ENCODE measurements at regions not wholly inside any gene's neighbourhood (a gene's known extent, or its start where the extent isn't known, plus 50 kb on each side); places are given as distances from the start of the nearest gene placed in this dataset.

DNA sequence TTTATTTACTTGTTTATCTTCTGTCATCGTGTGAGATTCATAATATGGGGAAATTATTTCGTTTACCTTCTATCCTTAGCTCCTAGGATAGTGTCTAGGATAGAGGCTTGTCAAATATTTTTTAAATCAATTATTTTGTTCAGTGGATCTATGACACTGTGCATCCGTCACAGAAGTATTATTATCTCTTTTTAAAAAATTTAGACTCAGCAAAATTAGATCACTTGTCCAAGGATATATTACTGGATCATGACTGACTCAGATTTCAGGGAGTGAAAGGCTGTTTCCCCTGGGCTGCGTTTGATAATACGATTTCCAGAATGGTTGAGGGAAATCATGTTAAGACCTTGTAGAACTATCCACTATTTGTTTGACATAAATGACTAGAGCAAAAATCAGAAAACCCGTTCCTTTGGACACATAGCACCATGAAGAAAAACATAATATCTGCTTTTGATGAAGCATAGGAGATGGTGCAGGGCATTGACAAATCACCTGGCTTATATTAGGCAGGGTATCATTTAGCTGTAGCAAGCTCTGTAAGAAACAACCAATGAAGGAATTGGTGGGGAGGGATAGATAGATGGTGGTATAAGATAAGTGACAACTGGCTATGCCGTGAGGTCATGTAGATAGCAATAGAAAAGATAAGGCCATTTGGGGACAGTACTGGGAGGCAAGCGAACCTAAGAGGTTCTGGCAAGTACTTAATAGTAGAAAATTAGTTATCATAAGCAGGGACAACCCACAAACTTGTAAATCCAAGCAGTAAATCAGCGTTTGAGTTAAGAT lies 465.2 kb upstream of the MAN1A1 start:
- Mint-ChIP-seq H3K4me3 (no peak overlapping the region), H3K9me3 (ENCODE audit: insufficient read depth) (no peaks in the 10 kb centered on the region)

DNA sequence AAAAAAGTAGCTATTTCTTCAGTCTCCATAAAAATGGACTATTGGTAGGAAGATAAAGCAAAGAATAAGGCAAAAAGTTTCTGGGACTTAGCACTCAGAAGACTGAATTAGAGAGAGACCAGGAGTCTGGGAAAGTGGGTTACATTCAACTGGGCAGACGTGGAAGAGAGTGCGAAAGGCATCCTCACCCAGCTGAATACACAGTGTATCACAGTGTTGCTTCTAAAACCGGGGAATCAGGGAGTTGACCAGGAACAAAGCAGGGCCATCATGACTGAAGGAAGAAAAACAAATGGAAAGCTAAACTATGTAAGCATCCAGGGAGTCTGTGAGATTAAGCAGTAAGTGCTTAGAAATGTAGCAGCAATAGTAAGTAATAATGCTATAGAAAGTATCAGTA lies 452.9 kb upstream of the MAN1A1 start:
- DNase-seq (no peak), ATAC-seq (no peak)
- Mint-ChIP-seq H3K4me1 (ENCODE audit: low read depth) (no peaks in the 10 kb centered on the region), H3K27me3 (ENCODE audit: low read depth) (peaks cover 3% of the 10 kb centered on the region), H3K4me3 (no peak overlapping the region), H3K9me3 (ENCODE audit: insufficient read depth) (no peaks in the 10 kb centered on the region), H3K36me3 (ENCODE audit: low read depth) (no peaks in the 10 kb centered on the region), H3K27ac (no peak overlapping the region)
- CTCF ChIA-PET, result no interaction called here
- POLR2A ChIA-PET, result no interaction called here

More for the DNA sequence above, 465.2 kb upstream of the MAN1A1 start:
- ATAC-seq (no peak), DNase-seq (no peak)
- Mint-ChIP-seq H3K4me1 (ENCODE audit: low read depth) (no peaks in the 10 kb centered on the region), H3K36me3 (ENCODE audit: low read depth) (no peaks in the 10 kb centered on the region), H3K27me3 (ENCODE audit: low read depth) (no peaks in the 10 kb centered on the region), H3K27ac (no peak overlapping the region)
- CTCF ChIA-PET, result no interaction called here
- POLR2A ChIA-PET, result no interaction called here

DNA sequence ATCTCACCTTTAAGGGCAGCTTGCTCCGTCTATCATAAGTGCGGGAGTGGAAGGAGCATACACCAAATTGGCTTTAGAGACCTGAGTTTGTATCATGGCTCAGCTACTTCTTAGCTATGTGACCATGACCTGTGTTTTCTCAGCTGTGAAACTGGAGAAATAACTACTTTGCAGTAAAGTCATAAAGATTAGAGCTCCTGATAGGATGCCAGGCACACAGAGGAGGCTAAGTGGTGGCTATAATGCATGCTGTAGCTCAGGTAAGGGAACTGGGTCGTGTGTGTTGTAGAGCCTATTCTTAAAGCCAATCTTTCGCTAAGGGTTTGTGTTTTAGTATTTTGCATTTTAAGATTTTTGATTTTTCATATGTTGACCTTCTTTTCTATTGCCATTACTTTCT lies 451.5 kb upstream of the MAN1A1 start:
- DNase-seq, result no peak
- H3K27me3 Mint-ChIP-seq (ENCODE audit: low read depth), result no peaks in the 10 kb centered on the region
- no peak overlapping the region for H3K4me3 Mint-ChIP-seq
- H3K9me3 Mint-ChIP-seq (ENCODE audit: insufficient read depth), result no peaks in the 10 kb centered on the region
- H3K27ac Mint-ChIP-seq, result no peak overlapping the region
- H3K4me1 Mint-ChIP-seq (ENCODE audit: low read depth), result no peaks in the 10 kb centered on the region
- CTCF ChIA-PET, result no interaction called here
- H3K36me3 Mint-ChIP-seq (ENCODE audit: low read depth), result no peaks in the 10 kb centered on the region
- POLR2A ChIA-PET, result no interaction called here
- ATAC-seq, result no peak

DNA sequence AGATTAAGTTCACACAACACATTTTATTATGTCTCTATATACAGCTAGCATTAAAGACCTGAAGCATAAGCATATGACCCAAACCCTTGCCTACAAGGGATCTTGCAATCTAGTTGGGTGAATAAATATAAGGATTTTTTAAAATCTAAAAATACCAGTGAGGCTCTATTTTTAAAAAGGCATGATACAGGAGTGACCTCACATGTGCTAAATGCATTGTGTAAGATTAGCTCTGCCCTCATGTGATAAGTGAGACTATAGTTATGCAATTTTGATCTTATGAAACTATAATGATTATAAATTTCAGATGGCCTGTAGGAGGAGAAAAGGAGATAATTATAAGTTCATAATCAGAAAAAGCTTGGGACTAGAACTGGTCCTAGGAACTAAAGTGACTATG lies 451.0 kb upstream of the MAN1A1 start:
- CTCF ChIA-PET, result no interaction called here
- Mint-ChIP-seq H3K4me1 (ENCODE audit: low read depth) (no peaks in the 10 kb centered on the region), H3K27ac (no peak overlapping the region), H3K36me3 (ENCODE audit: low read depth) (no peaks in the 10 kb centered on the region), H3K4me3 (no peak overlapping the region), H3K9me3 (ENCODE audit: insufficient read depth) (no peaks in the 10 kb centered on the region), H3K27me3 (ENCODE audit: low read depth) (no peaks in the 10 kb centered on the region)
- DNase-seq (no peak), ATAC-seq (no peak)
- POLR2A ChIA-PET, result no interaction called here

DNA sequence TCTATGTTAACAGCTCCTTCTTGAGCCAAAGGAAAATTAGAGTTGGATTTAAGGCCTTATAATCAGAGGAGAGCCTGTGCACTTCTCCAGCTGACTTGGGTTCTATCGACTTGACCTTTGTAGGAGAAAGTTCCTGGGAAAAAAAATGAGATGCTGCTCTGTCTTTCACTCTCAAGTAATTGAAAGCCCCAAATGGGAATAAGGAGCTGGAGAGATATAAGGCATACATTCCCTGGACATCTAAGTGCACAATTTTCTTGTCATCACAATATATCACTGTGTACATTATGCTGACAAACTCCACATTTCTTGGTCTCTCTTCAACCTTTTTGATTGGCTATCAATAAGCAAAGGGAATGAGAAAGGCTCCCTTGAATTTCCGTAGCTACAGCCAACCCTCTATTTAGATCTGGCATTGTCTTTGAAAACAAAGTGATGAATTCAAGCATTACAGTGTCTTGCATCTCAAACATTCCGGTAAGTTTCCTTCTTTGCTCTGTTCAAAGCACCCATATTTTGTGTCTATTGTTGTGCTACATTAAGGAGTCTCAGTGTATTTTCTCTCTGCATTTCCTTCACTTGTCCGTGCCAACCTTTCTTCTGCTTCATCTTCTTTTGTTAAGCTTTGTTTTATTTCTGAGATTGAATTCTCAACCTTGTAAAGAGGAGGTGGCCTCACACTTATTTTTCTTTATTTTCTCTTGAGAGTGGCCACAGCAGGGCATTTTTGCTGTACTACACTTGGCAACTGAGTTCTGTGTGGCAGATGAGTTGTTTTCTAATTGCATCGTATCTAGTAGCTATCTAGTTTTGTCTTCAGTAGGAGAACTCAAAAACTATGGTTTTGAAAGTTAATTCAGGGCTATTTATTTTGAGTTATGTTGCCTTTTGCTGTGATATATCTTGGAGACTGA lies 450.3 kb upstream of the MAN1A1 start:
- Mint-ChIP-seq H3K36me3 (ENCODE audit: low read depth) (no peaks in the 10 kb centered on the region), H3K27ac (no peak overlapping the region)

DNA sequence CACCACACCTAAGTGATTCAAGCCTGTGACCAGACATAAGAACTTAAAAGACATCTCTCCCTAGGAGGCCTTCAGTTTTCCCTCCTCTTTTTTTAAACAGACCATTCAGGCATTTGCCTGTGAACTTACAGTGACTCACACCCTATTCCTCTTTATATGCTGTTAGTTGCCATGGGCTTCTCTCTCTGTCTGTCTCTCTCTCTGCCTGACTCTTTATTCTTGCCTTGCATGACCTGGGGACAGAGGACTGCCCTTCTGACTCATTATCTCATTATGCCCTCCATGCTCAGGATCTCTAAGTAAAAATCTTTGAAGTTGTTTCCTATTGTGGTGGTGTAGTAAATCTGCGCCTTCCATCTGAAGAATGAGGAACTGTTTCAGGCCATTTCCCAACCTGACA lies 442.2 kb upstream of the MAN1A1 start:
- no peak for DNase-seq
- H3K27ac Mint-ChIP-seq, result no peak overlapping the region
- H3K27me3 Mint-ChIP-seq (ENCODE audit: low read depth), result no peaks in the 10 kb centered on the region
- no peak overlapping the region for H3K4me3 Mint-ChIP-seq
- no peaks in the 10 kb centered on the region for H3K36me3 Mint-ChIP-seq (ENCODE audit: low read depth)
- no peak for ATAC-seq
- CTCF ChIA-PET, result no interaction called here
- POLR2A ChIA-PET, result no interaction called here
- H3K4me1 Mint-ChIP-seq (ENCODE audit: low read depth), result no peaks in the 10 kb centered on the region
- H3K9me3 Mint-ChIP-seq (ENCODE audit: insufficient read depth), result no peaks in the 10 kb centered on the region

More for the DNA sequence above, 450.3 kb upstream of the MAN1A1 start:
- no peaks in the 10 kb centered on the region for H3K4me1 Mint-ChIP-seq (ENCODE audit: low read depth)
- no peak overlapping the region for H3K4me3 Mint-ChIP-seq
- CTCF ChIA-PET, result no interaction called here
- DNase-seq, result no peak
- no peaks in the 10 kb centered on the region for H3K27me3 Mint-ChIP-seq (ENCODE audit: low read depth)
- POLR2A ChIA-PET, result no interaction called here
- no peak for ATAC-seq
- H3K9me3 Mint-ChIP-seq (ENCODE audit: insufficient read depth), result no peaks in the 10 kb centered on the region

DNA sequence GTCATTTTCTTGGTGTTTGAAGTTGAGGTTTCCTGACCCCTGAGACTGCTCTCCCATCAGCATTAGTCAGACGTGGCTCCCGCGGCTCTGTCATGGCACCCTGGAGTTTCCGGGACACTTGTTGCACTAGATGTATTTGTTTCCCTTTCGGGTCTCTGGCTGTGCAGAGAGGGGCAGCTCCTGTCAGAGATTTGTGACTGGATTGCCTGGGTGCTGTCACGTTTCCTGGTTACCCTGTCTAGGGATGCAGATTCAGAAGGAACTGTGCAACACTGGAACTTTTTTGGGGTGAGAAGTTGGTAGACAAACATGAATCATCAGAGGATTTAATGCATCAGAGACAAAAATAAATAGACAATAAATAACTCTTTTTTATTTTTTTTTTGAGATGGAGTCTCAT lies 431.8 kb upstream of the MAN1A1 start:
- no peak for DNase-seq
- Mint-ChIP-seq H3K36me3 (ENCODE audit: low read depth) (no peaks in the 10 kb centered on the region), H3K27me3 (ENCODE audit: low read depth) (peaks cover 3% of the 10 kb centered on the region), H3K4me1 (ENCODE audit: low read depth) (no peaks in the 10 kb centered on the region), H3K4me3 (no peak overlapping the region), H3K9me3 (ENCODE audit: insufficient read depth) (no peaks in the 10 kb centered on the region), H3K27ac (no peak overlapping the region)
- POLR2A ChIA-PET, result no interaction called here
- CTCF ChIA-PET, result no interaction called here
- ATAC-seq, result no peak

DNA sequence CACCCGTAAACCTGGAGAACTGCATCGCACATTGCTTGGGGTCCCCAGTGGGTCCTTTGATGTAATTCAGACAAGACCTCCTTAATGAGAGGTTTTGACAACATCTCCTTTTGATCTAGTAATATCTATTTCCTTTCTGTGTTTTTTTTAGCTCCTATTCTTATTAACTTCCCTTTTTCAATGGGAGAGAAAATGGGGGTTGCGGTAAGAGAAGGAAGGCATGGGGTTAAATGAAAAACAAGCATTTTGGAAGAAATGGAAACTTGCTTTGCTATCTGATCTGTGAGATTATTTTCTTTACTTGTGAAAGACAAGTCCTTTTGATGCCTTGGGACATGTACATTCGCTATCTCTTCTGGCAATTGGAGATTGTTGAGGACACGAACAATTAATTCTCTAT lies 418.6 kb upstream of the MAN1A1 start:
- H3K4me1 Mint-ChIP-seq (ENCODE audit: low read depth), result no peaks in the 10 kb centered on the region
- CTCF ChIA-PET, result no interaction called here
- POLR2A ChIA-PET, result no interaction called here

DNA sequence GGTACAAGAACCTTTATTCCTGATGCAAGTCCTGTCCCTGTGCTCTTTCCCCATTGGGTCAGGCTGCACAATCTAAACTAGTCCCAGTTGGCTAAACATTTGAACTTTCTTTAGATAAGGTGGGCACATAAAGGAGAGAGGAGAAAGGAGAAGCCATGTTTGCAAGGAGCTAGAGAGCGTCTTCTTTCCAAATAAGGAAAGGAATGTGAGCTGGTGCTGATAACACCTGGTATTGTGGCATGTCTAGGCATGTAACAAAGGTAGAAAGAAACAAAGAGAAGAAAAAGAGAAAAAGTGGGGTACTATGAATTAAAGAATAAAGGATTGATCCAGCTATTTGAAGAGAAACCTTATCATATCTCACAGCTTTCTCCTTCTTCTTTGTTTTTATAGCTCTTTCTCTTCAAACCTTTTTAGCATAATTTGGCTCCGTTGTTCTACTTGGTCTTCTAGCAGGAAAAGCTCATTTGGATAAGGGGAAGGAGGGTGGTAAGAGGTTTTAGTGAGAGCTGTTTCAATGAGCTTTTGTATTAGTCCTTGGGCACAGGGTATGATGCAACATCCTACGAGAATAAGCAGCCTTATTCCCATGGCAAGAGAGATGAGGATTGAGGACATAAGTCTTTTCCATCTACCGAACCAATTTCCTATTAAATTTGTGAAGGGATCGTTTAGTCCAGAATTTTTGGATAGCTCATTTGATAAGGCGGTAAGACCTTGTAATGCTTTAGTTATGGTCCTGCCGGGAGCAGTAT lies 415.5 kb upstream of the MAN1A1 start:
- ATAC-seq (no peak), DNase-seq (no peak)
- H3K27ac Mint-ChIP-seq, result no peak overlapping the region
- no peaks in the 10 kb centered on the region for H3K36me3 Mint-ChIP-seq (ENCODE audit: low read depth)
- no peaks in the 10 kb centered on the region for H3K9me3 Mint-ChIP-seq (ENCODE audit: insufficient read depth)
- ChIA-PET POLR2A (no interaction called here), CTCF (no interaction called here)
- H3K27me3 Mint-ChIP-seq (ENCODE audit: low read depth), result peaks cover 15% of the 10 kb centered on the region
- H3K4me3 Mint-ChIP-seq, result no peak overlapping the region
- no peaks in the 10 kb centered on the region for H3K4me1 Mint-ChIP-seq (ENCODE audit: low read depth)

More for the DNA sequence above, 418.6 kb upstream of the MAN1A1 start:
- H3K27me3 Mint-ChIP-seq (ENCODE audit: low read depth), result peaks cover 11% of the 10 kb centered on the region
- DNase-seq (no peak), ATAC-seq (no peak)
- H3K27ac Mint-ChIP-seq, result no peak overlapping the region
- H3K9me3 Mint-ChIP-seq (ENCODE audit: insufficient read depth), result no peaks in the 10 kb centered on the region
- no peak overlapping the region for H3K4me3 Mint-ChIP-seq
- no peaks in the 10 kb centered on the region for H3K36me3 Mint-ChIP-seq (ENCODE audit: low read depth)

DNA sequence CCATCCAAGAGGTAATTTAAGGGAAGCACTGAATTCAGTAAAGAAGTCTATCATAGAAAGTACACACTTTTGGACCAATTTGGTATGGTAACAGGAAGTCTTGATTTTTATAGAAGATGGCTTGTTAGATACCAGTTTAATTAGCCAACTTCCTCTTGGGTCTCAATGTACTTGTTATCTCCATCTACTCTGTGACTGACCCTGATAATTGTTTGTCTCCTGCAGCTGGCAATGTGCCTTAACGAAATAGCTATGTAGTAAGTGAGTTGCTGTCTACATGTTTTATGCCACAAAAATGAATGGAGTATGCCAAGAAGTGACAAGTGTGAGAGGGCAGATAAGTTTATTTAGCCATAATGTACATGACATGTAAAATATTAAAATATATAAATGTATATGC lies 410.5 kb upstream of the MAN1A1 start:
- DNase-seq (no peak), ATAC-seq (no peak)
- Mint-ChIP-seq H3K27me3 (ENCODE audit: low read depth) (peaks cover 4% of the 10 kb centered on the region), H3K27ac (no peak overlapping the region), H3K9me3 (ENCODE audit: insufficient read depth) (no peaks in the 10 kb centered on the region), H3K36me3 (ENCODE audit: low read depth) (no peaks in the 10 kb centered on the region), H3K4me1 (ENCODE audit: low read depth) (no peaks in the 10 kb centered on the region), H3K4me3 (no peak overlapping the region)
- ChIA-PET CTCF (interaction anchor here (1.4 kb wide), 1 partner anchor 17 kb away, joined by 3 read pairs; no protein-coding TSS in a partner anchor), POLR2A (no interaction called here)

DNA sequence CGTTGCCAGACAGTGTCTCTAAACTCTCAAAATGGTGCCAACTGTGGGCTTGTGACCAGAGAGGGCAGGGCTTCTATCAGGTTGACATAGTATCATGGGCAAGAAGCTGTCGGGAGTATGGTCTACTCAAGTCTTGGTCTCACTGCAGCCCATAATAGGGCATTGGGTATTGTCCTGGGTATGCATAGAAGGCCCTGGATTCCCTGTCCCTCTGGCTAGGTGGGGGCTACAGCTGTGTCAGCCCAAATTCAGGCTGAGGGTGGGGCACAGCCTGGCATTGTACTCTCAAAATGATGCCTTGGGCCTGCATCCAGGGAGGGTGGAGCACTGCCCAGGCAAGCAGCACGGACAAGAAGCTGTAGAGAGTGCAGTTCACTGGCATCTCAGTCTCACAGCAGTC lies 408.8 kb upstream of the MAN1A1 start:
- ChIA-PET POLR2A (no interaction called here), CTCF (no interaction called here)
- Mint-ChIP-seq H3K27me3 (ENCODE audit: low read depth) (peaks cover 4% of the 10 kb centered on the region), H3K36me3 (ENCODE audit: low read depth) (no peaks in the 10 kb centered on the region), H3K4me1 (ENCODE audit: low read depth) (no peaks in the 10 kb centered on the region), H3K4me3 (no peak overlapping the region), H3K27ac (no peak overlapping the region), H3K9me3 (ENCODE audit: insufficient read depth) (no peaks in the 10 kb centered on the region)
- ATAC-seq (no peak), DNase-seq (no peak)

DNA sequence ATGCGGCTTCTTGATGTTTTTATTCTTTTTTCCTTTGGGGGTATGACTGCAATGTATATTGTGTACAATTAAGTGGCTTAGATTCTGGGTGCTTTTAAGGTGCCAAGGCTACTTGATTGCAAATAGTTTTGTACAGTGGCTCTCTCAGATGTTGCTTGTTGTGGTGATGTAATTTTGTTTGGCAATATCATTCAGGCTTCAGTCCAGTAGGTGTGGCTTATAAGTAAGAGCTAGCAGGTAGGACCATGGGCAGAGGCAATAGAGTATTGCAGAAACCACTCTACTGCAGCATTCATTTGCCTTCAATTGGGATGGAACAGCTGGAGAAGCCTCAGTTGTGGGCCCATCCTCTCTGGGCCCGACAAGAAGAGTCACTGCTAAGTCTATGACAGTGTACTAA lies 407.9 kb upstream of the MAN1A1 start:
- H3K4me1 Mint-ChIP-seq (ENCODE audit: low read depth), result no peaks in the 10 kb centered on the region
- CTCF ChIA-PET, result no interaction called here
- H3K36me3 Mint-ChIP-seq (ENCODE audit: low read depth), result no peaks in the 10 kb centered on the region
- ATAC-seq (no peak), DNase-seq (no peak)
- no peak overlapping the region for H3K4me3 Mint-ChIP-seq
- no peak overlapping the region for H3K27ac Mint-ChIP-seq
- H3K27me3 Mint-ChIP-seq (ENCODE audit: low read depth), result peaks cover 4% of the 10 kb centered on the region
- POLR2A ChIA-PET, result no interaction called here
- H3K9me3 Mint-ChIP-seq (ENCODE audit: insufficient read depth), result no peaks in the 10 kb centered on the region
